Neural cell (in vitro differentiated cells): ENCODE measurements at regions not wholly inside any gene's neighbourhood (a gene's known extent, or its start where the extent isn't known, plus 50 kb on each side); places are given as distances from the start of the nearest gene placed in this dataset.

ENCODE experiments used
- H2AFZ ChIP-seq: fragments of 200-600, 300-800 bp; sonication (generic), shearing (Covaris generic); 2 replicates; pipeline ENCODE4 v1.6.0; 2014; ENCODE audit warnings: low read depth, mild to moderate bottlenecking, antibody characterized with exemption, low read length, moderate library complexity
- H3F3A ChIP-seq: fragments of 200-600 bp; shearing (Covaris generic); 2 replicates; pipeline ENCODE4 v1.6.1; 2016; ENCODE audit warnings: mild to moderate bottlenecking, moderate library complexity, mixed read lengths, antibody characterized with exemption, low read length; ENCODE audit not compliant: insufficient read depth, poor library complexity, severe bottlenecking
- H3K27ac ChIP-seq: fragments of 200-600, 300-800 bp; sonication (generic), shearing (Covaris generic); 2 replicates; pipeline ENCODE4 v1.5.1; 2014; ENCODE audit warnings: mild to moderate bottlenecking, low read length, moderate library complexity
- H3K27me3 ChIP-seq: fragments of 300-800, 200-600 bp; sonication (generic), shearing (Covaris generic); 2 replicates; pipeline ENCODE4 v1.6.0; 2014; ENCODE audit warnings: mild to moderate bottlenecking, low read depth, low read length, moderate library complexity; ENCODE audit not compliant: insufficient read depth
- H3K36me3 ChIP-seq: fragments of 300-800, 200-600 bp; sonication (generic), shearing (Covaris generic); 2 replicates; pipeline ENCODE4 v1.5.1; 2014; ENCODE audit warnings: mild to moderate bottlenecking, antibody characterized with exemption, low read length, moderate library complexity; ENCODE audit not compliant: insufficient read depth
- H3K4me2 ChIP-seq: fragments of 300-800, 200-600 bp; sonication (generic), shearing (Covaris generic); 2 replicates; pipeline ENCODE4 v1.6.0; 2014; ENCODE audit warnings: mild to moderate bottlenecking, low read length
- H3K4me3 ChIP-seq: fragments of 300-800, 200-600 bp; sonication (generic), shearing (Covaris generic); 2 replicates; pipeline ENCODE4 v1.5.1; 2014; ENCODE audit warnings: mild to moderate bottlenecking, low read length, moderate library complexity
- H3K79me2 ChIP-seq: fragments of 200-600 bp; shearing (Covaris generic); replicated peaks from 2 replicates; pipeline ENCODE4 v1.6.0; 2014; ENCODE audit warnings: mild to moderate bottlenecking, low read length, moderate library complexity; ENCODE audit not compliant: insufficient read depth
- H3K9ac ChIP-seq: fragments of 300-800, 200-600 bp; sonication (generic), shearing (Covaris generic); 2 replicates; pipeline ENCODE4 v1.6.1; 2016; ENCODE audit warnings: mild to moderate bottlenecking, low read length, mixed read lengths
- H3K9me2 ChIP-seq: fragments of 200-600 bp; shearing (Covaris generic); 2 replicates; pipeline ENCODE4 v1.6.1; 2016; ENCODE audit warnings: mild to moderate bottlenecking, low read length, mixed read lengths; ENCODE audit not compliant: insufficient read depth
- H3K9me3 ChIP-seq: fragments of 200-600, 300-800 bp; sonication (generic), shearing (Covaris generic); 2 replicates; pipeline ENCODE4 v1.6.1; 2016; ENCODE audit warnings: mild to moderate bottlenecking, mixed run types, low read length, moderate library complexity, mixed read lengths
- H4K20me1 ChIP-seq: fragments of 200-600 bp; shearing (Covaris generic); 2 replicates; pipeline ENCODE4 v1.6.1; 2016; ENCODE audit warnings: mild to moderate bottlenecking, mixed run types; ENCODE audit not compliant: insufficient read depth
- CTCF ChIP-seq: fragments of 450-650 bp; IDR thresholded peaks from 2 replicates; pipeline ENCODE4 v1.5.1; 2014; ENCODE audit warnings: antibody characterized with exemption, mild to moderate bottlenecking, moderate library complexity; ENCODE audit not compliant: poor library complexity, severe bottlenecking
- EP300 ChIP-seq: fragments of 450-650 bp; conservative IDR thresholded peaks from 2 replicates; pipeline ENCODE4 v1.6.1; 2014; ENCODE audit warnings: antibody characterized with exemption, mild to moderate bottlenecking, moderate library complexity; ENCODE audit not compliant: poor library complexity, severe bottlenecking
- EZH2 ChIP-seq: fragments of 200-600, 300-800 bp; shearing (Covaris generic), sonication (generic); IDR thresholded peaks from 2 replicates; pipeline ENCODE4 v1.6.1; 2014; ENCODE audit warnings: antibody characterized with exemption, low read length, borderline replicate concordance, mild to moderate bottlenecking; ENCODE audit not compliant: insufficient read depth, poor library complexity, severe bottlenecking
- MXI1 ChIP-seq: fragments of 450-650 bp; conservative IDR thresholded peaks from 2 replicates; pipeline ENCODE4 v1.6.1; 2014; ENCODE audit warnings: antibody characterized with exemption, mild to moderate bottlenecking; ENCODE audit not compliant: poor library complexity, severe bottlenecking
- POLR2AphosphoS5 ChIP-seq: IDR thresholded peaks from 2 replicates; pipeline ENCODE4 v1.6.1; 2012
- RAD21 ChIP-seq: fragments of 450-650 bp; conservative IDR thresholded peaks from 2 replicates; pipeline ENCODE4 v1.6.1; 2014; ENCODE audit warnings: antibody characterized with exemption, mild to moderate bottlenecking, moderate library complexity
- REST ChIP-seq: IDR thresholded peaks from 2 replicates; pipeline ENCODE4 v1.6.1; 2012; ENCODE audit warnings: borderline replicate concordance
- SMC3 ChIP-seq: fragments of 450-650 bp; conservative IDR thresholded peaks from 2 replicates; pipeline ENCODE4 v1.6.1; 2014; ENCODE audit warnings: antibody characterized with exemption, mild to moderate bottlenecking, moderate library complexity; ENCODE audit not compliant: poor library complexity
- TAF1 ChIP-seq: IDR thresholded peaks from 2 replicates; pipeline ENCODE4 v1.6.1; 2012; ENCODE audit warnings: low read depth

GRCh38 chr17:77716289-77716926 is 242.1 kb upstream of the TNRC6C start:
- no peak overlapping the region for H2AFZ ChIP-seq
- no peaks in the 10 kb centered on the region for H3K9me2 ChIP-seq
- no peak overlapping the region for H3K4me2 ChIP-seq
- H3K79me2 ChIP-seq: no peaks in the 10 kb centered on the region
- peaks cover 8% of the 10 kb centered on the region for H3K27me3 ChIP-seq
- no peak overlapping the region for H3K4me3 ChIP-seq
- no peaks in the 10 kb centered on the region for H4K20me1 ChIP-seq
- no peaks in the 10 kb centered on the region for H3K36me3 ChIP-seq
- H3K27ac ChIP-seq: no peak overlapping the region
- no peaks in the 10 kb centered on the region for H3F3A ChIP-seq
- H3K9ac ChIP-seq: no peak overlapping the region
- H3K9me3 ChIP-seq: peaks cover 5% of the 10 kb centered on the region
- no peak for TF ChIP-seq EZH2
- TF ChIP-seq RAD21: no peak
- no peak for TF ChIP-seq SMC3

- H3K4me2 ChIP-seq: no peak overlapping the region
- no peaks in the 10 kb centered on the region for H3K9me2 ChIP-seq
- H2AFZ ChIP-seq: no peak overlapping the region
- H3K27me3 ChIP-seq: peaks cover 8% of the 10 kb centered on the region
- H3K27ac ChIP-seq: no peak overlapping the region
- H3K79me2 ChIP-seq: no peaks in the 10 kb centered on the region
- H4K20me1 ChIP-seq: no peaks in the 10 kb centered on the region
- TF ChIP-seq EP300 (no peak), SMC3 (no peak), TAF1 (no peak), MXI1 (no peak), CTCF (no peak), REST (no peak), RAD21 (no peak), POLR2AphosphoS5 (no peak), EZH2 (no peak)
- H3F3A ChIP-seq: no peaks in the 10 kb centered on the region
- peaks cover 5% of the 10 kb centered on the region for H3K9me3 ChIP-seq
- no peak overlapping the region for H3K9ac ChIP-seq
- no peaks in the 10 kb centered on the region for H3K36me3 ChIP-seq
- no peak overlapping the region for H3K4me3 ChIP-seq
Measured at GRCh38 chr17:77717941-77718668, 240.4 kb upstream of the TNRC6C start.
